ENCODE measurements at regions not wholly inside any gene's neighbourhood (a gene's known extent, or its start where the extent isn't known, plus 50 kb on each side); places are given as distances from the start of the nearest gene placed in this dataset.
A peak's percentile ranks its signal among the peaks of the same experiment; 100 is the strongest.

GRCh38 chr5:101686536-101687157, 609.4 kb downstream of the SLCO4C1 start:
- no peaks in the 10 kb centered on the region for H3K9me3 ChIP-seq
- no peaks in the 10 kb centered on the region for H3K27me3 ChIP-seq
- no peaks in the 10 kb centered on the region for H3K36me3 ChIP-seq
- no peak for DNase-seq (ENCODE audit: low spot score in 2 of 2)
- no peak for TF ChIP-seq EP300 (IDR thresholded peaks at IDR 0.05)
- no peak for TF ChIP-seq CTCF (IDR thresholded peaks at IDR 0.05)
- no peak for TF ChIP-seq POLR2A (IDR thresholded peaks at IDR 0.05)
- H3K4me1 ChIP-seq: no peaks in the 10 kb centered on the region
- WGBS, 2 donors: 39 to 42% methylated on average over 3 of the region's 3 CpGs
- no peak overlapping the region for H3K27ac ChIP-seq
- no peak overlapping the region for H3K4me3 ChIP-seq

GRCh38 chr5:101679816-101680215, 616.3 kb downstream of the SLCO4C1 start:
- TF ChIP-seq CTCF (IDR thresholded peaks at IDR 0.05) (no peak), EP300 (IDR thresholded peaks at IDR 0.05) (no peak), POLR2A (IDR thresholded peaks at IDR 0.05) (no peak)
- no peaks in the 10 kb centered on the region for H3K36me3 ChIP-seq
- H3K27me3 ChIP-seq: no peaks in the 10 kb centered on the region
- H3K4me3 ChIP-seq: no peak overlapping the region
- 62 to 66% methylated on average over 2 of the region's 2 CpGs for WGBS, 2 donors
- H3K27ac ChIP-seq: no peak overlapping the region
- H3K4me1 ChIP-seq: peaks cover 0 to 4% (median 0%) of the 10 kb centered on the region in 4 donors
- no peaks in the 10 kb centered on the region for H3K9me3 ChIP-seq
- no peak for DNase-seq (ENCODE audit: low spot score in 2 of 2)

DNA sequence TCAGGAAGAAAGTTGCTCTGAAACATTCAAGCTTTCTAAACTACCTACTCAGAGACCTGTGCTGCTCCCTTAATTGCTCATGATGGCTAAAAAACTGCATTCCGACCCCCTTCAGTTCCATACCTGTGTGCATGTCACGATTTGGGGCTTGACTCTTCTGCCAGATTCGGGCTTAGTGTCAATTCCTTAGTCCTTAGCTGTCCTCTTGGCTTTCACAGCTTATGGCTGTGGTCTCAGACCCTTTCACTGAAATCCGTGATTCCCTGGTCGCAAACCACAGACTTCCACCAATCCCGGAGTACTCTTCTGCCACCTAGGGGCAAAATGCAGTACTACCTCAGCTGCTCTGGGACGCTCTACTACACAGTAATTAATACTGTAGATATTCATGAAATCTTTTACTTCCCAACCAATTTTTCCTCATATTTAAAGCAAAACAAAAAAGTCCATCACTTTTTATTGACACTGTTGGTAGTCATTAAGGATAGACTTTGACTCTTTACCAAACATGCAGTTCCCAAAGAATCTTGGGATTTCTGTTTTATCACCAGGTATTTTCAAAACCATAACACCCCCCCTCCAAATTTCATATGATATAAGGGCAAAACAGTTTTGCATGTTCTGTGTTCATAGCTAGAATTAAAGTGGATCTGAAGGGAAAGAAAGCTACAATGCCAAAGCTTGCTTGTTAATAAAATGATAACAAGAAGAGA, 617.4 kb downstream of the SLCO4C1 start:
- H3K36me3 ChIP-seq: no peaks in the 10 kb centered on the region
- H3K4me3 ChIP-seq: no peak overlapping the region
- H3K27me3 ChIP-seq: no peaks in the 10 kb centered on the region
- DNase-seq (ENCODE audit: low spot score in 2 of 2): peak; percentile 60 to 83
- no peak for TF ChIP-seq EP300 (IDR thresholded peaks at IDR 0.05)
- peak; percentile 67 to 92 (median 81) for TF ChIP-seq CTCF (IDR thresholded peaks at IDR 0.05)
- TF ChIP-seq POLR2A (IDR thresholded peaks at IDR 0.05): no peak
- no peak overlapping the region for H3K27ac ChIP-seq
- H3K4me1 ChIP-seq: peaks cover 0 to 4% (median 0%) of the 10 kb centered on the region in 4 donors
- no peaks in the 10 kb centered on the region for H3K9me3 ChIP-seq
- WGBS, 2 donors: 12 to 17% methylated on average over 7 of the region's 7 CpGs

GRCh38 chr5:101677961-101678360, 618.1 kb downstream of the SLCO4C1 start:
- Histone ChIP-seq H3K36me3 (no peaks in the 10 kb centered on the region), H3K27me3 (no peaks in the 10 kb centered on the region), H3K27ac (no peak overlapping the region), H3K9me3 (no peaks in the 10 kb centered on the region), H3K4me1 (peaks cover 0 to 4% (median 0%) of the 10 kb centered on the region in 4 donors), H3K4me3 (no peak overlapping the region)
- TF ChIP-seq CTCF (IDR thresholded peaks at IDR 0.05): no peak
- no peak for TF ChIP-seq POLR2A (IDR thresholded peaks at IDR 0.05)
- TF ChIP-seq EP300 (IDR thresholded peaks at IDR 0.05): no peak
- WGBS, 2 donors: 58 to 59% methylated on average over 5 of the region's 5 CpGs
- DNase-seq (ENCODE audit: low spot score in 2 of 2): no peak

DNA sequence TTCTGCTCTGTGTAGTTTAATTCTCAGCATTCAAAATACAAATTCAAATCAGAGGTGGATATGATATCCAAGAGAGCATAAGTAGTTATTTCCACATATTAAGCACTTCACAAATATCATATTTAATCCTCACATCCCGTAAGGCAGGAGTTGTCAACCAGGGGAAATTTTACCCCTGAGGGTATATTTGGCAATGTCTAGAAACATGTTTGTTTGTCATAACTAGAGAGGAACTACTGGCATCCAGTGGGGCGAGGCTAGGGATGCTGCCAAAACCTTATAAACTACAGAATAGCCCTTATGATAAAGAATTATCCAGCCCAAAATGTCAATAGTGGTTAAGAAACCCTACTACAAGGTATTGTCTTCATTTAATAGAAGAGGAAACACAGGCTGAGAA, 619.4 kb downstream of the SLCO4C1 start:
- H3K27me3 ChIP-seq: no peaks in the 10 kb centered on the region
- no peak overlapping the region for H3K27ac ChIP-seq
- H3K36me3 ChIP-seq: no peaks in the 10 kb centered on the region
- WGBS, 2 donors: 72 to 80% methylated on average over 2 of the region's 2 CpGs
- peaks cover 0 to 4% (median 0%) of the 10 kb centered on the region in 4 donors for H3K4me1 ChIP-seq
- DNase-seq (ENCODE audit: low spot score in 2 of 2): no peak
- no peaks in the 10 kb centered on the region for H3K9me3 ChIP-seq
- no peak overlapping the region for H3K4me3 ChIP-seq
- TF ChIP-seq POLR2A (IDR thresholded peaks at IDR 0.05) (no peak), CTCF (IDR thresholded peaks at IDR 0.05) (no peak), EP300 (IDR thresholded peaks at IDR 0.05) (no peak)
